Neuronal stem cell (in vitro differentiated cells): ENCODE measurements at regions not wholly inside any gene's neighbourhood (a gene's known extent, or its start where the extent isn't known, plus 50 kb on each side); places are given as distances from the start of the nearest gene placed in this dataset.

Experiments
- DNase-seq: peaks from one replicate; pipeline ENCODE4 v3.0.0-alpha.2; 2013; ENCODE audit warnings: low spot score
- H2AFZ ChIP-seq: one replicate; pipeline ENCODE4 v1.6.1; 2013; ENCODE audit warnings: mild to moderate bottlenecking, low read length, inconsistent platforms
- H2AK5ac ChIP-seq: 2 replicates; pipeline ENCODE4 v1.6.1; 2013; ENCODE audit warnings: low read depth, mild to moderate bottlenecking, inconsistent platforms, low read length, moderate library complexity, mixed read lengths
- H2BK120ac ChIP-seq: 2 replicates; pipeline ENCODE4 v1.6.1; 2013; ENCODE audit warnings: low read depth, mild to moderate bottlenecking, inconsistent platforms, low read length, moderate library complexity, mixed read lengths
- H2BK12ac ChIP-seq: one replicate; pipeline ENCODE4 v1.6.1; 2013; ENCODE audit warnings: low read length, inconsistent platforms
- H2BK15ac ChIP-seq: 2 replicates; pipeline ENCODE4 v1.6.1; 2013; ENCODE audit warnings: mild to moderate bottlenecking, low read length, inconsistent platforms, mixed read lengths
- H2BK5ac ChIP-seq: one replicate; pipeline ENCODE4 v1.6.1; 2013; ENCODE audit warnings: inconsistent platforms, mild to moderate bottlenecking, low read length, moderate library complexity
- H3K14ac ChIP-seq: one replicate; pipeline ENCODE4 v1.6.1; 2013; ENCODE audit warnings: low read length, inconsistent platforms
- H3K18ac ChIP-seq: 2 replicates; pipeline ENCODE4 v1.6.1; 2013; ENCODE audit warnings: low read length, inconsistent platforms
- H3K23ac ChIP-seq: 2 replicates; pipeline ENCODE4 v1.6.1; 2013; ENCODE audit warnings: low read depth, mild to moderate bottlenecking, mixed read lengths, low read length, inconsistent platforms; ENCODE audit not compliant: poor library complexity
- H3K27ac ChIP-seq: replicated peaks from 3 replicates; pipeline ENCODE4 v1.5.1; 2013; ENCODE audit warnings: low read length, inconsistent platforms
- H3K27me3 ChIP-seq, 3 experiments: 2 replicates each; pipeline ENCODE4 v1.6.1; 2013; ENCODE audit warnings: low read length in 3 of 3, mild to moderate bottlenecking in 2 of 3, inconsistent platforms in 1 of 3, low read depth in 1 of 3, mixed read lengths in 1 of 3, moderate library complexity in 1 of 3; ENCODE audit not compliant: control insufficient read depth in 3 of 3, insufficient read depth in 3 of 3
- H3K36me3 ChIP-seq, 2 donors: replicated peaks in 1 of 2; 2 replicates each; pipeline ENCODE4 v1.6.1; 2013; ENCODE audit warnings: low read length in 2 of 2; ENCODE audit not compliant: control insufficient read depth in 2 of 2, insufficient read depth in 2 of 2
- H3K4ac ChIP-seq: 2 replicates; pipeline ENCODE4 v1.6.1; 2013; ENCODE audit warnings: inconsistent platforms, mild to moderate bottlenecking, low read length, moderate library complexity
- H3K4me1 ChIP-seq, 2 donors: 1 replicate in 1 of 2; 2 replicates in 1 of 2; pipeline ENCODE4 v1.6.1; 2013; ENCODE audit warnings: low read length in 2 of 2, low read depth in 1 of 2; ENCODE audit not compliant: control insufficient read depth in 2 of 2, insufficient read depth in 1 of 2
- H3K4me2 ChIP-seq: one replicate; pipeline ENCODE4 v1.6.1; 2013; ENCODE audit warnings: mild to moderate bottlenecking, low read length, inconsistent platforms; ENCODE audit not compliant: insufficient read depth, poor library complexity, severe bottlenecking
- H3K4me3 ChIP-seq, 2 donors: 2 replicates each; pipeline ENCODE4 v1.5.1; 2013; ENCODE audit warnings: low read length in 2 of 2, mild to moderate bottlenecking in 2 of 2, inconsistent platforms in 1 of 2, moderate library complexity in 1 of 2
- H3K79me1 ChIP-seq: one replicate; pipeline ENCODE4 v1.6.1; 2013; ENCODE audit warnings: low read depth, mild to moderate bottlenecking, inconsistent platforms, low read length, moderate library complexity
- H3K9ac ChIP-seq: one replicate; pipeline ENCODE4 v1.6.1; 2013; ENCODE audit warnings: mild to moderate bottlenecking, low read depth, low read length, inconsistent platforms; ENCODE audit not compliant: poor library complexity
- H3K9me3 ChIP-seq, 2 donors: replicated peaks in 1 of 2; 2 replicates each; pipeline versions ENCODE3 to v1.6.1; 2013; ENCODE audit warnings: low read length in 2 of 2, mild to moderate bottlenecking in 2 of 2, inconsistent platforms in 1 of 2, low read depth in 1 of 2, mixed read lengths in 1 of 2, moderate library complexity in 1 of 2; ENCODE audit not compliant: control insufficient read depth in 2 of 2, insufficient read depth in 1 of 2
- H4K8ac ChIP-seq: one replicate; pipeline ENCODE4 v1.6.1; 2013; ENCODE audit warnings: low read depth, mild to moderate bottlenecking, inconsistent platforms, low read length, moderate library complexity
- H4K91ac ChIP-seq: one replicate; pipeline ENCODE4 v1.6.1; 2013; ENCODE audit warnings: low read length, low read depth, mild to moderate bottlenecking, inconsistent platforms; ENCODE audit not compliant: poor library complexity
- WGBS, 2 donors: extraction: QIAGEN DNeasy Blood & Tissue Kit; methylation state at CpG; one replicate each; pipeline ENCODE4 v1.1.7; 2013; ENCODE audit warnings: missing lambda C conversion rate in 2 of 2, mixed read lengths in 1 of 2; ENCODE audit not compliant: insufficient read length in 2 of 2, insufficient replicate concordance in 1 of 2; ENCODE audit errors: extremely low coverage in 2 of 2; 5-methylcytosine and 5-hydroxymethylcytosine counted together

DNA sequence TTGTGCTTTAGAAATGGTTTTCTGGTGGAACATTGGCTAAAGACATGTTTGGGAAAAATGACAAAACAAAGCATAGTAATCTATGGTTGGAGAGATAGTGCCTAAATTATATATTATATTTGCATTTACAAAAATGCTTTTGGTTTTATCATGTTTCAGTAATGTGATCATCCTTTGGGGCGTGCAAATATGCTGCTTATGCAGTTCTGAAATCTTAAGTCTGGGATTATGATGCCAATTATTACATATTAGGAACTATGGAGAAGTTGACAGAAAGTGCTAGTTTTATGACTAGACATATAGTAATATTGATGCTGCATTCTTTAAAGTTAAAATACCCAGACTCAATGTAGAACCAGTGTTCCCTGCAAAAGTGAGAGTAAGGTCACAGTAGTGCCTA lies 655.0 kb downstream of the METTL15 start:
- Histone ChIP-seq H3K4me3 (no peak overlapping the region), H3K23ac (no peak overlapping the region), H3K36me3 (no peaks in the 10 kb centered on the region), H4K8ac (no peak overlapping the region), H2BK120ac (no peak overlapping the region), H3K79me1 (no peaks in the 10 kb centered on the region), H2AK5ac (no peak overlapping the region), H3K9ac (no peak overlapping the region), H3K4me1 (no peaks in the 10 kb centered on the region), H3K9me3 (no peaks in the 10 kb centered on the region), H3K27me3 (no peaks in the 10 kb centered on the region), H2AFZ (no peak overlapping the region), H3K14ac (no peak overlapping the region), H2BK15ac (no peak overlapping the region), H3K4ac (no peak overlapping the region), H2BK5ac (no peak overlapping the region), H2BK12ac (no peak overlapping the region), H3K27ac (no peak overlapping the region), H3K18ac (no peak overlapping the region), H4K91ac (no peak overlapping the region), H3K4me2 (no peak overlapping the region)
- DNase-seq: no peak
- WGBS, 2 donors: no CpG with 5 or more reads among the region's 1 CpG

DNA sequence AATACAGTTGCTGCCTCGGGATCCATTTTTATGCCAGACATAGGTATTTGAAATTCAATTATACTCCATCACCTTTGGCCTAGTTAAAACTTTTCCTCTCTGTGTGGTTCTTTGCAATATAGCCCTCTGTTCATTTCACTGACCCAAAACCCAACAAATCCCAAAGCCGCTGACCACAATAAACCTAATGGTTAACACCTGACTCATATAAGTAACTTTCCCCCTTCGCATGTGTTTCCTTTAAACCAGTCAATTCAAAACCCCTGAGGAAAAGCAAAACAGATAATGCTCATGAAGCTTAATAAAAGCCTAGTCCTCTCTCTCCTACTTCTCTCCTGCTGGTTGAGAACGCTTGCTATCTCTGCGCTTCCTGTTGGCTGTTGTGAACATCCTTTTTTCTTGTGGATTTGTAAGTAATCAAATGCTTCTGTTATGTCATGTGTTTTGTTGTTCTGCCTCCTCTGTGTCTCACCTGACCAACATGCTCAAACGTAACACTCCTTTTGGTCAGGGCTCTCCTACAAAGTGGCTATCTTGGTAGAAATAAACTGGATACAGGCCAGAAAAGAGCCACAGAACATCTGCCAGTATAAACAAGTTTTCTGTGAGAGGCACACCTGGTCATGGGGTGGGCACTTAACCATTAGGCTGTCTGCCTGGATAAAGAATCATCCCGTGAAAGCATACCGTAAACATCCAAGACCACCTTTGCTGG lies 652.6 kb downstream of the METTL15 start:
- Histone ChIP-seq H3K4me1 (no peaks in the 10 kb centered on the region), H2BK12ac (no peak overlapping the region), H3K27ac (no peak overlapping the region), H4K8ac (no peak overlapping the region), H2BK15ac (no peak overlapping the region), H3K23ac (no peak overlapping the region), H3K27me3 (no peaks in the 10 kb centered on the region), H2BK120ac (no peak overlapping the region), H3K4ac (no peak overlapping the region), H3K4me2 (no peak overlapping the region), H3K9ac (no peak overlapping the region), H3K18ac (no peak overlapping the region), H2BK5ac (no peak overlapping the region), H3K79me1 (no peaks in the 10 kb centered on the region), H3K14ac (no peak overlapping the region), H2AFZ (no peak overlapping the region), H4K91ac (no peak overlapping the region), H3K36me3 (no peaks in the 10 kb centered on the region), H3K4me3 (no peak overlapping the region), H3K9me3 (no peaks in the 10 kb centered on the region), H2AK5ac (no peak overlapping the region)
- DNase-seq: no peak
- WGBS, 2 donors: no CpG with 5 or more reads among the region's 8 CpGs

- H3K79me1 ChIP-seq: no peaks in the 10 kb centered on the region
- H4K8ac ChIP-seq: no peak overlapping the region
- no peak overlapping the region for H3K23ac ChIP-seq
- no peaks in the 10 kb centered on the region for H3K36me3 ChIP-seq
- no peak overlapping the region for H4K91ac ChIP-seq
- no peaks in the 10 kb centered on the region for H3K9me3 ChIP-seq
- H3K4me2 ChIP-seq: no peak overlapping the region
- no peak overlapping the region for H3K4ac ChIP-seq
- H2BK15ac ChIP-seq: no peak overlapping the region
- H2BK12ac ChIP-seq: no peak overlapping the region
- no peaks in the 10 kb centered on the region for H3K4me1 ChIP-seq
- H3K14ac ChIP-seq: no peak overlapping the region
- no peak for DNase-seq
- no peak overlapping the region for H2BK120ac ChIP-seq
- H3K27me3 ChIP-seq: no peaks in the 10 kb centered on the region
- no peak overlapping the region for H2AFZ ChIP-seq
- H3K9ac ChIP-seq: no peak overlapping the region
- no peak overlapping the region for H3K27ac ChIP-seq
- no peak overlapping the region for H3K18ac ChIP-seq
- H2BK5ac ChIP-seq: no peak overlapping the region
- no peak overlapping the region for H3K4me3 ChIP-seq
- H2AK5ac ChIP-seq: no peak overlapping the region
Measured at GRCh38 chr11:28759311-28759710, 651.1 kb downstream of the METTL15 start.

GRCh38 chr11:28757725-28758515 lies 649.7 kb downstream of the METTL15 start:
- Histone ChIP-seq H2BK120ac (no peak overlapping the region), H2AFZ (no peak overlapping the region), H3K4ac (no peak overlapping the region), H3K14ac (no peak overlapping the region), H3K9ac (no peak overlapping the region), H3K79me1 (no peaks in the 10 kb centered on the region), H3K18ac (no peak overlapping the region), H4K91ac (no peak overlapping the region), H3K4me1 (no peaks in the 10 kb centered on the region), H2BK15ac (no peak overlapping the region), H2BK12ac (no peak overlapping the region), H3K9me3 (no peaks in the 10 kb centered on the region), H2BK5ac (no peak overlapping the region), H4K8ac (no peak overlapping the region), H3K27me3 (no peaks in the 10 kb centered on the region), H3K4me3 (no peak overlapping the region), H3K4me2 (no peak overlapping the region), H3K36me3 (no peaks in the 10 kb centered on the region), H3K23ac (no peak overlapping the region), H3K27ac (no peak overlapping the region), H2AK5ac (no peak overlapping the region)
- DNase-seq: no peak
- no CpG with 5 or more reads among the region's 5 CpGs for WGBS, 2 donors
